ENCODE measurements at regions not wholly inside any gene's neighbourhood (a gene's known extent, or its start where the extent isn't known, plus 50 kb on each side); places are given as distances from the start of the nearest gene placed in this dataset.

- TF ChIP-seq CTCF (conservative IDR thresholded peaks at IDR 0.05; ENCODE audit: low read length) = no peak
- no peak for TF ChIP-seq EZH2phosphoT487 (IDR thresholded peaks at IDR 0.05; ENCODE audit: borderline replicate concordance, low read depth, low read length)
These were observed 155.2 kb upstream of the RSPO3 start for GRCh38 chr6:126963077-126963809.
